Stimulated activated CD4-positive, alpha-beta T cell treated with anti-CD3 and anti-CD28 coated beads, Interleukin-15, amount 100 ng/mL, for 48 hours (primary cell): ENCODE measurements at regions not wholly inside any gene's neighbourhood (a gene's known extent, or its start where the extent isn't known, plus 50 kb on each side); places are given as distances from the start of the nearest gene placed in this dataset.
"Not testable (repeated sequence)": the region's sequence is repeated elsewhere in the genome, so short reads cannot be mapped to it uniquely, and the experiment has no call there.

Experiments
- DNase-seq, 2 donors: peaks; one replicate each; pipeline ENCODE4 v3.0.0-alpha.2; 2020; ENCODE audit warnings: low read depth in 2 of 2

GRCh38 chr2:215537611-215538010 is 101.7 kb upstream of the FN1 start:
- DNase-seq = no peak

GRCh38 chr2:215536510-215536909 is 100.6 kb upstream of the FN1 start:
- no peak for DNase-seq

GRCh38 chr2:215535741-215536140 is 99.9 kb upstream of the FN1 start:
- no peak for DNase-seq

- DNase-seq = no peak
These were observed 99.3 kb upstream of the FN1 start for GRCh38 chr2:215535125-215535668.

- DNase-seq = not testable (repeated sequence)
These were observed 97.8 kb upstream of the FN1 start for GRCh38 chr2:215533716-215534115.

GRCh38 chr2:215532844-215533243 is 97.0 kb upstream of the FN1 start:
- DNase-seq = no peak

- DNase-seq = no peak
These were observed 95.4 kb upstream of the FN1 start for GRCh38 chr2:215531284-215531683.

- no peak for DNase-seq
These were observed 94.5 kb upstream of the FN1 start for GRCh38 chr2:215530191-215530968.

- no peak for DNase-seq
These were observed 93.4 kb upstream of the FN1 start for GRCh38 chr2:215529271-215529670.

GRCh38 chr2:215528555-215528954 is 92.7 kb upstream of the FN1 start:
- no peak for DNase-seq

- no peak for DNase-seq
These were observed 91.9 kb upstream of the FN1 start for GRCh38 chr2:215527736-215528135.

- DNase-seq = no peak
These were observed 90.5 kb upstream of the FN1 start for GRCh38 chr2:215526341-215526740.

GRCh38 chr2:215522237-215522636 is 86.4 kb upstream of the FN1 start:
- DNase-seq = no peak

- no peak for DNase-seq
These were observed 85.2 kb upstream of the FN1 start for GRCh38 chr2:215521031-215521430.

- DNase-seq = no peak
These were observed 81.5 kb upstream of the FN1 start for GRCh38 chr2:215517391-215517790.

- no peak for DNase-seq
These were observed 78.6 kb upstream of the FN1 start for GRCh38 chr2:215514516-215514915.

GRCh38 chr2:215511454-215512346 is 75.8 kb upstream of the FN1 start:
- DNase-seq = no peak

- no peak for DNase-seq
These were observed 72.0 kb upstream of the FN1 start for GRCh38 chr2:215507836-215508235.

- no peak for DNase-seq
These were observed 71.3 kb upstream of the FN1 start for GRCh38 chr2:215507136-215507535.

GRCh38 chr2:215506604-215506990 is 70.7 kb upstream of the FN1 start:
- no peak for DNase-seq

GRCh38 chr2:215505044-215505786 is 69.3 kb upstream of the FN1 start:
- no peak for DNase-seq

GRCh38 chr2:215504547-215504946 is 68.7 kb upstream of the FN1 start:
- no peak for DNase-seq
